SK-N-DZ (cell line): ENCODE measurements at regions not wholly inside any gene's neighbourhood (a gene's known extent, or its start where the extent isn't known, plus 50 kb on each side); places are given as distances from the start of the nearest gene placed in this dataset.

Experiments used
- DNase-seq: peaks from one replicate; pipeline ENCODE4 v3.0.0-alpha.2; 2015; ENCODE audit warnings: low spot score

GRCh38 chr16:55221836-55222235 is 102.2 kb upstream of the IRX6 start:
- DNase-seq = no peak

- DNase-seq = no peak
Observed at GRCh38 chr16:55222486-55222885, 101.5 kb upstream of the IRX6 start.

GRCh38 chr16:55225972-55226542 is 97.9 kb upstream of the IRX6 start:
- no peak for DNase-seq

GRCh38 chr16:55232822-55233221 is 91.2 kb upstream of the IRX6 start:
- DNase-seq = no peak

GRCh38 chr16:55233464-55233863 is 90.5 kb upstream of the IRX6 start:
- DNase-seq = no peak

GRCh38 chr16:55236655-55237054 is 87.3 kb upstream of the IRX6 start:
- no peak for DNase-seq

GRCh38 chr16:55239723-55240122 is 84.3 kb upstream of the IRX6 start:
- DNase-seq = no peak

- DNase-seq = no peak
Observed at GRCh38 chr16:55240888-55241287, 83.1 kb upstream of the IRX6 start.

- DNase-seq = no peak
Observed at GRCh38 chr16:55242667-55243066, 81.3 kb upstream of the IRX6 start.

- DNase-seq = no peak
Observed at GRCh38 chr16:55248058-55248457, 75.9 kb upstream of the IRX6 start.

- DNase-seq = no peak
Observed at GRCh38 chr16:55248494-55248893, 75.5 kb upstream of the IRX6 start.

GRCh38 chr16:55249361-55249760 is 74.6 kb upstream of the IRX6 start:
- no peak for DNase-seq

GRCh38 chr16:55249936-55250335 is 74.1 kb upstream of the IRX6 start:
- no peak for DNase-seq

GRCh38 chr16:55250701-55251100 is 73.3 kb upstream of the IRX6 start:
- DNase-seq = no peak

- no peak for DNase-seq
Observed at GRCh38 chr16:55251151-55251550, 72.9 kb upstream of the IRX6 start.

GRCh38 chr16:55252577-55252976 is 71.4 kb upstream of the IRX6 start:
- no peak for DNase-seq

- DNase-seq = no peak
Observed at GRCh38 chr16:55253987-55254386, 70.0 kb upstream of the IRX6 start.

GRCh38 chr16:55255733-55256282 is 68.2 kb upstream of the IRX6 start:
- DNase-seq = peak; percentile 11

- DNase-seq = no peak
Observed at GRCh38 chr16:55256412-55257016, 67.5 kb upstream of the IRX6 start.

GRCh38 chr16:55257966-55258613 is 65.9 kb upstream of the IRX6 start:
- no peak for DNase-seq

- no peak for DNase-seq
Observed at GRCh38 chr16:55261301-55261700, 62.7 kb upstream of the IRX6 start.

GRCh38 chr16:55263271-55264250 is 60.4 kb upstream of the IRX6 start:
- DNase-seq = no peak
